Mucosa of descending colon (tissue), 3 donors: ENCODE measurements at regions not wholly inside any gene's neighbourhood (a gene's known extent, or its start where the extent isn't known, plus 50 kb on each side); places are given as distances from the start of the nearest gene placed in this dataset.
"Not testable (repeated sequence)": the region's sequence is repeated elsewhere in the genome, so short reads cannot be mapped to it uniquely, and the experiment has no call there.

ENCODE experiments used
- ATAC-seq: fragments of 200-7000 bp; cut with Tn5 transposase; one replicate; pipeline ENCODE4 v1.9.1; 2020; ENCODE audit warnings: mild to moderate bottlenecking, moderate library complexity
- DNase-seq, 3 donors: peaks; one replicate each; pipeline ENCODE4 v3.0.0-alpha.2; 2020
- H3K36me3 ChIP-seq: fragments of 200-600 bp; one replicate; pipeline ENCODE4 v1.8.0; 2021; ENCODE audit warnings: low read depth, mild to moderate bottlenecking
- H3K4me1 ChIP-seq: fragments of 200-600 bp; one replicate; pipeline ENCODE4 v1.8.0; 2021; ENCODE audit warnings: low read depth, mild to moderate bottlenecking
- H3K4me3 ChIP-seq: fragments of 200-600 bp; one replicate; pipeline ENCODE4 v1.8.0; 2021; ENCODE audit warnings: mild to moderate bottlenecking
- H3K9me3 ChIP-seq: fragments of 200-600 bp; one replicate; pipeline ENCODE4 v1.8.0; 2021; ENCODE audit warnings: mild to moderate bottlenecking
- intact Hi-C, 2 donors: fragments of 100-400 bp; cut with DNase I in 1 of 2; cut with micrococcal nuclease in 1 of 2; formaldehyde crosslinking; loops; one replicate each; pipeline versions ENCODE4 v1.11.0 to v1.11.1; 2022; cut with DNase I, micrococcal nuclease
- TF ChIP-seq, protein P1 (sequence below): fragments of 200-600 bp; IDR thresholded peaks from one replicate; pipeline ENCODE4 v1.8.0; 2022; ENCODE audit warnings: antibody characterized with exemption, mild to moderate bottlenecking
- donor health status: DM: no; HTN: no; CAD: no; lungs with moderate emphysema.
- donor health status: DM: no; HTN: no; CAD: no.
- donor health status: DM: no; HTN: yes; CAD: no.

DNA sequence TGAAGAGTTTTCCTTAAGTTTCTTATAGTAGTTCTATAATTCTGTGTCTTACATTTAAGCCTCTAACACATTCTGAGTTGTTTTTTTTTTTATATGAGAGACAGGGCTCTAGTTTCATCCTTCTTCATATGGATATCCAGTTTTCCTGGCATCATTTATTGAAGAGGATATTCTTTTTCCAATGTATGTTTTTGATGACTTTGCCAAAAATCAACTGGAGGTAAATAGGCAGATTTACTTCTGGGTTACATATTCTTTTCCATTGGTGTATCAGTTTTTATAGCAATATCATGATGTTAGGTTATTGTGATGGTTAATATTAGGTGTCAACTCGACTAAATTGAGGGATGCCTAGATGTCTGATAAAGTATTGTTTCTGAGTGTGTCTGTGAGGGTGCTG is 650.7 kb upstream of the GRID2 start:
- Histone ChIP-seq H3K4me3 (no peak overlapping the region), H3K36me3 (no peaks in the 10 kb centered on the region), H3K4me1 (no peaks in the 10 kb centered on the region), H3K9me3 (no peaks in the 10 kb centered on the region)
- no peak for ATAC-seq
- intact Hi-C loops: no loop called here
- TF ChIP-seq, protein P1, sequence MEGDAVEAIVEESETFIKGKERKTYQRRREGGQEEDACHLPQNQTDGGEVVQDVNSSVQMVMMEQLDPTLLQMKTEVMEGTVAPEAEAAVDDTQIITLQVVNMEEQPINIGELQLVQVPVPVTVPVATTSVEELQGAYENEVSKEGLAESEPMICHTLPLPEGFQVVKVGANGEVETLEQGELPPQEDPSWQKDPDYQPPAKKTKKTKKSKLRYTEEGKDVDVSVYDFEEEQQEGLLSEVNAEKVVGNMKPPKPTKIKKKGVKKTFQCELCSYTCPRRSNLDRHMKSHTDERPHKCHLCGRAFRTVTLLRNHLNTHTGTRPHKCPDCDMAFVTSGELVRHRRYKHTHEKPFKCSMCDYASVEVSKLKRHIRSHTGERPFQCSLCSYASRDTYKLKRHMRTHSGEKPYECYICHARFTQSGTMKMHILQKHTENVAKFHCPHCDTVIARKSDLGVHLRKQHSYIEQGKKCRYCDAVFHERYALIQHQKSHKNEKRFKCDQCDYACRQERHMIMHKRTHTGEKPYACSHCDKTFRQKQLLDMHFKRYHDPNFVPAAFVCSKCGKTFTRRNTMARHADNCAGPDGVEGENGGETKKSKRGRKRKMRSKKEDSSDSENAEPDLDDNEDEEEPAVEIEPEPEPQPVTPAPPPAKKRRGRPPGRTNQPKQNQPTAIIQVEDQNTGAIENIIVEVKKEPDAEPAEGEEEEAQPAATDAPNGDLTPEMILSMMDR: no peak
- no peak for DNase-seq

DNA sequence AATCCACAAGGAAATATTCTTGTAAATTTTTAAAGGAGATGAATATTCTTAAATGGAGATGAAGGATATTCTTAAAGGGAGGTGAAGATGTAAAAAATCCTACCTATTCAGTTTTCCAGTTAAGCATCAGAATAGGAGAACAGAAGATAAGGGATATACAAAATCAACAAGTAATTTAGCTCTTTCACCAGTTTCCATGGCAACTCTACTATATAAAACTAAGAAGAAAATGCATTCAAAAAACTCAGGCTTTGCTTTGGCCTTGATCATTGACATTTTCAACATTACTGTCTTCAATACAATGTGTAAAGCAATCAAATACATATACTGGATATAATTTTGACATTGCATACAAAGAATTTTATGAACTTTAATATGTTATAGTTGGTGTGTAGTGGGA is 622.7 kb upstream of the GRID2 start:
- TF ChIP-seq, protein P1: no peak
- H3K4me3 ChIP-seq: no peak overlapping the region
- ATAC-seq: no peak
- H3K36me3 ChIP-seq: no peaks in the 10 kb centered on the region
- no peak for DNase-seq
- H3K9me3 ChIP-seq: no peaks in the 10 kb centered on the region
- no peaks in the 10 kb centered on the region for H3K4me1 ChIP-seq
- intact Hi-C loops: no loop called here

DNA sequence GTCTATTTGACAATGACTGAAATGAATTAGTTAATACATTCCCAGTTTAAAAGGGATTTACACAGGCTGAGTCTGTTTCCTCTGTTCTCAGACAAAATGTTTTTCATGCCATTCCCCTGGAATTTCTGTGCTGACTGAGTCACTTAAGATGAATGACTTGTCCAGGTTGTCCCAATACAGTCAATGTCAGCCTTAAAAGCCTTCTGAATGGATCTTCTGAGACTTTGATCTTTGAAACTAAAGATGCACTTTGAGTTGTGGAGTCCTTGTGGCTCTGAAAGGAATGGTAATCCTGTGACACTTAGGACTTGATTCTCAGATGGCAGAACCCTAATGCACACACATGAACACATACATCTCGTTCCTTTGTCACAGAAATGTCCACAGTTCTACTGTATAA is 622.2 kb upstream of the GRID2 start:
- no peaks in the 10 kb centered on the region for H3K4me1 ChIP-seq
- H3K9me3 ChIP-seq: no peaks in the 10 kb centered on the region
- no peaks in the 10 kb centered on the region for H3K36me3 ChIP-seq
- no peak for DNase-seq
- TF ChIP-seq, protein P1: no peak
- ATAC-seq: no peak
- intact Hi-C loops: no loop called here
- H3K4me3 ChIP-seq: no peak overlapping the region

- Histone ChIP-seq H3K4me1 (no peaks in the 10 kb centered on the region), H3K36me3 (no peaks in the 10 kb centered on the region), H3K4me3 (no peak overlapping the region), H3K9me3 (no peaks in the 10 kb centered on the region)
- intact Hi-C loops: no loop called here
- no peak for ATAC-seq
- DNase-seq: no peak
- TF ChIP-seq, protein P1: no peak
Measured at GRCh38 chr4:91684955-91685354, 618.8 kb upstream of the GRID2 start.

DNA sequence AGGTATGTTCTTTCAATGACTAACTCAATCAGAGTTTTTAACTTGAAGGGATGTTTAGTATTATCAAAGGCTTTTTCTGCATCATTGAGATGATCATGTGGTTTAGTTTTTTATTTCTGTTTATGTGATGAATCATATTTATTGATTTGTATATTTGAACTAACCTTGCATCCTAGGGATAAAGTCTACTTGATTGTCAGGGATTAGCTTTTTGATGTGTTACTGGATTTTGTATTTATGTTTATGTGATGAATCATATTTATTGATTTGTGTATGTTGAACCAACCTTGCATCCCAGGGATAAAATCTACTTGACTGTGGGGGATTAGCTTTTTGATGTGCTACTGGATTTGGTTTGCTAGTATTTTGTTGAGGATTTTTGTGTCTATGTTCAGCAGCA is 615.4 kb upstream of the GRID2 start:
- Histone ChIP-seq H3K36me3 (no peaks in the 10 kb centered on the region), H3K4me3 (no peak overlapping the region), H3K4me1 (no peaks in the 10 kb centered on the region), H3K9me3 (no peaks in the 10 kb centered on the region)
- ATAC-seq: no peak
- intact Hi-C loops: no loop called here
- TF ChIP-seq, protein P1: no peak
- no peak for DNase-seq

- DNase-seq, ATAC-seq, H3K9me3 ChIP-seq, H3K4me3 ChIP-seq, H3K4me1 ChIP-seq, H3K36me3 ChIP-seq, intact Hi-C loops: not testable (repeated sequence)
Measured at GRCh38 chr4:91699691-91700090, 604.1 kb upstream of the GRID2 start.
